Ovary (tissue), 3 donors: ENCODE measurements at regions not wholly inside any gene's neighbourhood (a gene's known extent, or its start where the extent isn't known, plus 50 kb on each side); places are given as distances from the start of the nearest gene placed in this dataset.

Experiments used
- CTCF ChIP-seq, 3 donors: fragments of 450-650 bp in 2 of 3; fragments of 200-600 bp in 1 of 3; IDR thresholded peaks; one replicate each; pipeline versions ENCODE4 v1.5.1 to v1.8.0; 2016 to 2022; ENCODE audit warnings: antibody characterized with exemption in 3 of 3, mild to moderate bottlenecking in 1 of 3
- EP300 ChIP-seq: sonication (generic); formaldehyde crosslinking; IDR thresholded peaks from one replicate; pipeline ENCODE4 v1.6.1; 2017; ENCODE audit warnings: antibody characterized with exemption
- POLR2A ChIP-seq: fragments of 450-650 bp; IDR thresholded peaks from one replicate; pipeline ENCODE4 v1.6.1; 2017; ENCODE audit warnings: antibody characterized with exemption, mild to moderate bottlenecking, moderate library complexity
- donor health status: DM: no; HTN: no; CAD: no.

- TF ChIP-seq CTCF (IDR thresholded peaks at IDR 0.05) (no peak), POLR2A (no peak), EP300 (no peak)
Observed at GRCh38 chr9:111271047-111271446, 59.0 kb downstream of the OR2K2 start.
